HG03342 (cell line): ENCODE measurements at regions not wholly inside any gene's neighbourhood (a gene's known extent, or its start where the extent isn't known, plus 50 kb on each side); places are given as distances from the start of the nearest gene placed in this dataset.
"Not testable (repeated sequence)": the region's sequence is repeated elsewhere in the genome, so short reads cannot be mapped to it uniquely, and the experiment has no call there.

Experiments
- ATAC-seq: cut with Tn5 transposase; IDR thresholded peaks from one replicate; pipeline ENCODE4 v1.9.1; 2021; ENCODE audit warnings: mild to moderate bottlenecking, moderate library complexity; ENCODE audit not compliant: unreplicated experiment

- ATAC-seq, result no peak
These were observed 175.3 kb downstream of the MBL2 start for GRCh38 chr10:52597189-52597863.

GRCh38 chr10:52598936-52599335 lies 173.6 kb downstream of the MBL2 start:
- no peak for ATAC-seq

- no peak for ATAC-seq
These were observed 172.9 kb downstream of the MBL2 start for GRCh38 chr10:52599551-52600200.

- not testable (repeated sequence) for ATAC-seq
These were observed 168.5 kb downstream of the MBL2 start for GRCh38 chr10:52604131-52604530.

GRCh38 chr10:52609071-52609470 lies 163.5 kb downstream of the MBL2 start:
- ATAC-seq, result no peak

GRCh38 chr10:52609626-52610240 lies 162.9 kb downstream of the MBL2 start:
- ATAC-seq, result no peak

GRCh38 chr10:52615331-52615730 lies 157.3 kb downstream of the MBL2 start:
- ATAC-seq, result no peak

- no peak for ATAC-seq
These were observed 156.7 kb downstream of the MBL2 start for GRCh38 chr10:52615756-52616394.

GRCh38 chr10:52616395-52616764 lies 156.2 kb downstream of the MBL2 start:
- no peak for ATAC-seq

- ATAC-seq, result no peak
These were observed 155.2 kb downstream of the MBL2 start for GRCh38 chr10:52617346-52617745.

- no peak for ATAC-seq
These were observed 153.5 kb downstream of the MBL2 start for GRCh38 chr10:52619052-52619451.

- no peak for ATAC-seq
These were observed 150.9 kb downstream of the MBL2 start for GRCh38 chr10:52621635-52622079.

GRCh38 chr10:52623761-52624160 lies 148.8 kb downstream of the MBL2 start:
- no peak for ATAC-seq

GRCh38 chr10:52627279-52627678 lies 145.3 kb downstream of the MBL2 start:
- ATAC-seq, result no peak

GRCh38 chr10:52631146-52631545 lies 141.4 kb downstream of the MBL2 start:
- ATAC-seq, result no peak

- no peak for ATAC-seq
These were observed 140.9 kb downstream of the MBL2 start for GRCh38 chr10:52631648-52632047.

GRCh38 chr10:52632591-52632990 lies 140.0 kb downstream of the MBL2 start:
- ATAC-seq, result no peak

- no peak for ATAC-seq
These were observed 139.3 kb downstream of the MBL2 start for GRCh38 chr10:52633266-52633665.

GRCh38 chr10:52635651-52636050 lies 136.9 kb downstream of the MBL2 start:
- no peak for ATAC-seq

- no peak for ATAC-seq
These were observed 135.7 kb downstream of the MBL2 start for GRCh38 chr10:52636874-52637273.

GRCh38 chr10:52637592-52637991 lies 135.0 kb downstream of the MBL2 start:
- no peak for ATAC-seq

GRCh38 chr10:52639652-52640051 lies 132.9 kb downstream of the MBL2 start:
- no peak for ATAC-seq
